ENCODE measurements at regions not wholly inside any gene's neighbourhood (a gene's known extent, or its start where the extent isn't known, plus 50 kb on each side); places are given as distances from the start of the nearest gene placed in this dataset.

DNA sequence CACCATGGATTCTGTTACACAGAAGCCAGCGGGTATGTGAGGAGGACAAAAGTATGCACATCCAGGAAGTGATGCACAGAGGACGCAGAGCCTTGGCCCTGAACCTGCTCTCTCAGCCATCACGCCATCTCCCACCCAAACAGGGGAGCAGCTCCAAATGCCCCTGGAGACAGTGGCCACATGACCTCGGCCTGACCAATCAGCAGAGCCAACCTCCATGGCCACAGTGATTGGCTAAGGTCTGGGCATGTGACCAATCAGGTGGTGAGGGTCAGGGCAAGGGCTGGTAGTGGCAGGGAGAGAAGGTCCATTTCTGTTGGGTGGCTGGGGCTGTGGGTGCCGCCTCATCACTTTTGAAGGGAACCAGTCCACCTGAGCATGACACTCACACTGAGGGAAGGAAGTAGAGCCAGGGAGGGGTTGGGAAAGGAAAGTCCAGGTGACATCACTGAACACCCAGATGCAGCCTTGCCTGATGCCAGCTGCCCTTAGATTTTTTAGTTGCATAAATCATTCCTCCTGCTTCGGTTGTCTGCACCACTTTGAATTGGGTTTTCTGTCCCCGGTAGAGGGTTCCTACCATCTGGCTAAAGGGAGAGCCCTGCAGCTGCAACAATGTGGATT lies 70.3 kb upstream of the IQSEC1 start:
- 75 to 92% (median 88%) methylated on average over 7 of the region's 7 CpGs for WGBS, 5 donors
- H3K27ac ChIP-seq = no peak overlapping the region
- H3K27me3 ChIP-seq (replicated peaks in 1 of 7) = peaks cover 0 to 8% (median 0%) of the 10 kb centered on the region in 7 donors
- H3K36me3 ChIP-seq = no peaks in the 10 kb centered on the region
- intact Hi-C loops (cut with DNase I; ENCODE audit: low total_unique reads) = no loop called here
- peaks cover 0 to 4% (median 0%) of the 10 kb centered on the region in 8 donors for H3K9me3 ChIP-seq
- no peak overlapping the region for H3K4me3 ChIP-seq
- H3K4me1 ChIP-seq = peaks cover 0 to 10% (median 4%) of the 10 kb centered on the region in 6 donors
- DNase-seq = peak; percentile 25
- no peak for TF ChIP-seq POLR2A (IDR thresholded peaks at IDR 0.05)
- TF ChIP-seq, protein P1, sequence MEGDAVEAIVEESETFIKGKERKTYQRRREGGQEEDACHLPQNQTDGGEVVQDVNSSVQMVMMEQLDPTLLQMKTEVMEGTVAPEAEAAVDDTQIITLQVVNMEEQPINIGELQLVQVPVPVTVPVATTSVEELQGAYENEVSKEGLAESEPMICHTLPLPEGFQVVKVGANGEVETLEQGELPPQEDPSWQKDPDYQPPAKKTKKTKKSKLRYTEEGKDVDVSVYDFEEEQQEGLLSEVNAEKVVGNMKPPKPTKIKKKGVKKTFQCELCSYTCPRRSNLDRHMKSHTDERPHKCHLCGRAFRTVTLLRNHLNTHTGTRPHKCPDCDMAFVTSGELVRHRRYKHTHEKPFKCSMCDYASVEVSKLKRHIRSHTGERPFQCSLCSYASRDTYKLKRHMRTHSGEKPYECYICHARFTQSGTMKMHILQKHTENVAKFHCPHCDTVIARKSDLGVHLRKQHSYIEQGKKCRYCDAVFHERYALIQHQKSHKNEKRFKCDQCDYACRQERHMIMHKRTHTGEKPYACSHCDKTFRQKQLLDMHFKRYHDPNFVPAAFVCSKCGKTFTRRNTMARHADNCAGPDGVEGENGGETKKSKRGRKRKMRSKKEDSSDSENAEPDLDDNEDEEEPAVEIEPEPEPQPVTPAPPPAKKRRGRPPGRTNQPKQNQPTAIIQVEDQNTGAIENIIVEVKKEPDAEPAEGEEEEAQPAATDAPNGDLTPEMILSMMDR (IDR thresholded peaks at IDR 0.05 in 8 of 11, conservative IDR thresholded peaks at IDR 0.05 in 3 of 11) = no peak
- TF ChIP-seq POLR2AphosphoS5 (IDR thresholded peaks at IDR 0.05) = no peak

DNA sequence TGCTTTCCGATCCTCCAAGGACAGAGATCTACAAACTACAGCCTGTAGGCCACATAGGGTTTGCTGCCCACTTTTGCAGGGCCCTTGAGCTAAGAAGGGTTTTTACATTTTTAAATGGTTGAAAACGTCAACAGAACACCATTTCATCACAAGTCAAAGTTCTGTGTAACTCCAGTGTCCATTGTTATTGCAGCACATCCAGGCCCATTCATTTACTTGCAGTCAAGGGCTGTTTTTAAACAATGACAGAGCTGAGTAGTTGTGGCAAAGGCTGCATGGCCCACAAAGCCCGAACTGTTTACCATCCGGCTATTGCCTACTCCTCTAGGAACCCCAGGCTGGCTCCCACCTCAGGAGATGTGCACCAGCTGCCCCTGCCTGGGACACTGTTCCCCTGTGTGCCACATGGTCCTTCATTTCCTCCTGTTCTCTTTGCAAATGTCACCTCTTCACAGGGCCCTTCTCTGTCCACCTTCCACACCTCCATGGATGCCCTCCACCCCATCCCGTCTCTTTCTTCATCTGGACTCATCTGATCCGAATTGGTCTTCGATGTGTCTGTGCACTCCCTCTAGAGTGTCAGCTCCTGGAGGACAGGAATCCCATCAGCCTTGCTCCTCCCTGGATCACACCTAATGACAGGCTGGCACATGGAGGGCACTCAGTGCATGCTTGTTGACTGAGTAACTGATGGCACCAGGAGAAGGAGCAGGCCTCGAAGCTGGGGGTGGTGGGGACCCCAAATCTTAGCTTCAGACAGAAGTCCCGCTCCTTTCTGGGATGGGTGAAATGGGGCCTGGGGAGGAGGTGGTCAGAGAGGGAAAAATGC lies 69.5 kb upstream of the IQSEC1 start:
- TF ChIP-seq POLR2AphosphoS5 (IDR thresholded peaks at IDR 0.05) = no peak
- no peak for TF ChIP-seq POLR2A (IDR thresholded peaks at IDR 0.05)
- TF ChIP-seq, protein P1 (IDR thresholded peaks at IDR 0.05 in 8 of 11, conservative IDR thresholded peaks at IDR 0.05 in 3 of 11) = no peak
- Histone ChIP-seq H3K36me3 (no peaks in the 10 kb centered on the region), H3K27ac (no peak overlapping the region), H3K4me3 (no peak overlapping the region), H3K9me3 (peaks cover 0 to 4% (median 0%) of the 10 kb centered on the region in 8 donors), H3K27me3 (replicated peaks in 1 of 7) (peaks cover 0 to 8% (median 0%) of the 10 kb centered on the region in 7 donors), H3K4me1 (peaks cover 0 to 17% (median 6%) of the 10 kb centered on the region in 6 donors)
- intact Hi-C loops (cut with DNase I; ENCODE audit: low total_unique reads) = no loop called here
- DNase-seq = peak; percentile 43
- 76 to 85% (median 79%) methylated on average over 9 of the region's 9 CpGs for WGBS, 5 donors

DNA sequence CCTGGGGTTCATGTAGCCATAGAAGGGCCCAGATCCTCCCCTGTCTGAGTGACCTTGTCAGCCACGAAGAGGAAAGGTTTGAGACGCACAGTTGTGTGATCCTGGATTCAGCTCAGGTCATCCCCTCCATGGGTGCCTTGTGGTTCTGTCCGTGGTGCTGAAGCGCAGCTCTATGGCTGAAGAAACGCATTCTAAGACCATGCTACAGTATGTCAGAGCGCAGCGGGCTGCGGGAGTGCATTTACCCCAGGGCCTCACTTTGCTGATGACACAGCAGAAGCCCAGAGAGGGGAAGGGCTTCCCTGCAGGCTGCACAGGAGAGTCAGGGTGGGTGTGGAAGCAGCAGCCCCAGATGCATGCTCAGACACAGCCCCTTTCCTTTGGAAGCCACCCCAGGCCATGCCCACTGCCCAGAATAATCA lies 68.8 kb upstream of the IQSEC1 start:
- H3K27ac ChIP-seq = no peak overlapping the region
- peak; percentile 67 for DNase-seq
- TF ChIP-seq, protein P1 (IDR thresholded peaks at IDR 0.05 in 8 of 11, conservative IDR thresholded peaks at IDR 0.05 in 3 of 11) = no peak
- TF ChIP-seq POLR2A (IDR thresholded peaks at IDR 0.05) (no peak), POLR2AphosphoS5 (IDR thresholded peaks at IDR 0.05) (no peak)
- H3K9me3 ChIP-seq = no peaks in the 10 kb centered on the region
- peaks cover 0 to 20% (median 6%) of the 10 kb centered on the region in 6 donors for H3K4me1 ChIP-seq
- WGBS, 5 donors = 16 to 26% (median 23%) methylated on average over 7 to 8 of the region's 8 CpGs
- H3K36me3 ChIP-seq = no peaks in the 10 kb centered on the region
- no peak overlapping the region for H3K4me3 ChIP-seq
- intact Hi-C loops (cut with DNase I; ENCODE audit: low total_unique reads) = no loop called here
- peaks cover 0 to 8% (median 0%) of the 10 kb centered on the region in 7 donors for H3K27me3 ChIP-seq (replicated peaks in 1 of 7)

DNA sequence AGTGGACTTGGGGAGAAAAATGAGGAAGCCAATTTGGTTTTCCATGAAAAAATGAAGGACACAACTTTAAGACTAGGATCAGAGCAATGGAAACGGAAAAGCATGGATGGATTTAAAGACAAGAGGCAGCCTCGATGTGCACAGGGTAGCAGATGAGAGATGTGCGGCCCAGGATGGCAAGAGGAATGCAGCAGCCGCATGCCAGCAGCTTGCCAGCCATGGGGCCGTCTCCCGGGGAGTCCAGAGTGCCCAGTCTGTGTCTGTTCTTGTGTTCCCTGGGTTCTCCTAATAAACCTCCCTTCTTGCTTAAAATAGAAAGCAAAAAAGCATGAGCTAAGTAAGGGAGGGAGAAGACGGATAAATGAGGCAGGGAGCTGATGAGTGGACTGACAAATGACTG lies 68.0 kb upstream of the IQSEC1 start:
- peaks cover 0 to 25% (median 7%) of the 10 kb centered on the region in 6 donors for H3K4me1 ChIP-seq
- H3K36me3 ChIP-seq = no peaks in the 10 kb centered on the region
- TF ChIP-seq, protein P1 (IDR thresholded peaks at IDR 0.05 in 8 of 11, conservative IDR thresholded peaks at IDR 0.05 in 3 of 11) = no peak
- no peak for TF ChIP-seq POLR2AphosphoS5 (IDR thresholded peaks at IDR 0.05)
- TF ChIP-seq POLR2A (IDR thresholded peaks at IDR 0.05) = no peak
- WGBS, 5 donors = 86 to 96% (median 88%) methylated on average over 7 of the region's 7 CpGs
- H3K9me3 ChIP-seq = no peaks in the 10 kb centered on the region
- peak; percentile 51 for DNase-seq
- intact Hi-C loops (cut with DNase I; ENCODE audit: low total_unique reads) = no loop called here
- H3K27ac ChIP-seq = no peak overlapping the region
- H3K4me3 ChIP-seq = no peak overlapping the region
- peaks cover 0 to 8% (median 0%) of the 10 kb centered on the region in 7 donors for H3K27me3 ChIP-seq (replicated peaks in 1 of 7)

Data from spleen (tissue), 11 donors.